Dermis blood vessel endothelial cell (primary cell): ENCODE measurements at regions not wholly inside any gene's neighbourhood (a gene's known extent, or its start where the extent isn't known, plus 50 kb on each side); places are given as distances from the start of the nearest gene placed in this dataset.
"Not testable (repeated sequence)": the region's sequence is repeated elsewhere in the genome, so short reads cannot be mapped to it uniquely, and the experiment has no call there.

Source experiments
- DNase-seq: peaks from one replicate; pipeline ENCODE4 v3.0.0; 2010

DNA sequence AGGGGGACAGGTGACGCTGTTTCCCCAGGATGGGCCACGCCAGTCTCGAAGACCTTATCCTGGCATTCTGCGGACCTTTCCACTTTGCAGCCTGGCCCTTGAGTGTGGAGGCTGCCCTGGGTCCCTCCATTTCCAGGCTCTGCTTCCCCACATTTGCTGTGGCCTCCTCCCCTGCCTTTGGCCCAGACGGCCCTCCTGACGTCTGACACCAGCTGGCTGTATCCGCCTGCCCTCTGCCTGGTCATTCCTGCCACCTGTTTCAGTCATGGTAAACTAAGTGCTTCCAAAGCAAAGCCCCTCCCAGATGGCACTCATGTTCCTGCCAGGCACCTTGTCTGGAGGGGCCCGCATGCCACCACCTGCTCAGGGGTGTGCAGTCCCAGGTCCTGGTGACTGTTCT is 95.1 kb downstream of the ASB1 start:
- no peak for DNase-seq

- no peak for DNase-seq
Measured at GRCh38 chr2:238523158-238524110, 96.7 kb downstream of the ASB1 start.

GRCh38 chr2:238524426-238524983 is 97.8 kb downstream of the ASB1 start:
- no peak for DNase-seq

GRCh38 chr2:238525990-238526389 is 99.3 kb downstream of the ASB1 start:
- no peak for DNase-seq

- DNase-seq = no peak
Measured at GRCh38 chr2:238527565-238527964, 100.8 kb downstream of the ASB1 start.

- DNase-seq = no peak
Measured at GRCh38 chr2:238528953-238529781, 102.4 kb downstream of the ASB1 start.

GRCh38 chr2:238531017-238531645 is 104.4 kb downstream of the ASB1 start:
- not testable (repeated sequence) for DNase-seq

- not testable (repeated sequence) for DNase-seq
Measured at GRCh38 chr2:238543732-238544131, 117.0 kb downstream of the ASB1 start.

DNA sequence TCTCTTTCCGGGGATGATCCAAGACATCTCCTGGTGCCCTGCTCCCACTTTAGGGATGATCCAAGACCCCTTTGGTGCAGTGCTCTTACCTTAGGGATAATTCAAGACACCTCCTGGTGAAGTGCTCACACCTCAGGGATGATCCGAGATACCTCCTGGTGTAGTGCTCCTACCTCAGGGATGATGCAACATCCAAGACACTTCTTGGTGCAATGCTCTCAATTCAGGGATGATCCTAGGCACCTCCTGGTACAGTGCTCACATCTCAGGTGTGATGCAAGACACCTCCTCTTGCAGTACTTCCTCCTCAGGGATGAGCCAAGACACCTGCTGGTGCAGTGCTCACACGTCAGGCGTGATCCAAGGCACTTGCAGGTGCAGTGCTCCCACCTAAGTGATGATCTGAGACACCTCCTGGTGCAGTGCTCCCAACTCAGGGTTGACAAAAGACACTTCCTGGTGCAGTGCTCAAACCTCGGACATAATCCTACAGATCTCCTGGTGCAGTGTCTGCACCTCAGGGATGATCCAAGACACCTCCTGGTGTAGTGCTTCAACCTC is 122.3 kb downstream of the ASB1 start:
- no peak for DNase-seq

DNA sequence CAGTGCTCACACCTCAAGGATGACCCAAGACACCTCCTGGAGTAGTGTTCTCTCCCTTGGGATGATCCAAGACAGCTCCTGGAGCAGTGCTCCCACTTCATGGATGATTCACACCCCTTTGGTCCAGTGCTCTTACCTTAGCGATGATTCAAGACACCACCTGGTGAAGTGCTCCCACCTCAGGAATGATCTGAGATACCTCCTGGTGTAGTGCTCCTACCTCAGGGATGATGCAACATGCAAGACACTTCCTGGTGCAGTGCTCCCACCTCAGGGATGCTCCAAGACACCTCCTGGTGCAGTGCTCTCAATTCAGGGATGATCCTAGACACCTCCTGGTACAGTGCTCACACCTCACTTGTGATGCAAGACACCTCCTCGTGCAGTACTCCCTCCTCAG is 123.1 kb downstream of the ASB1 start:
- DNase-seq = no peak

DNA sequence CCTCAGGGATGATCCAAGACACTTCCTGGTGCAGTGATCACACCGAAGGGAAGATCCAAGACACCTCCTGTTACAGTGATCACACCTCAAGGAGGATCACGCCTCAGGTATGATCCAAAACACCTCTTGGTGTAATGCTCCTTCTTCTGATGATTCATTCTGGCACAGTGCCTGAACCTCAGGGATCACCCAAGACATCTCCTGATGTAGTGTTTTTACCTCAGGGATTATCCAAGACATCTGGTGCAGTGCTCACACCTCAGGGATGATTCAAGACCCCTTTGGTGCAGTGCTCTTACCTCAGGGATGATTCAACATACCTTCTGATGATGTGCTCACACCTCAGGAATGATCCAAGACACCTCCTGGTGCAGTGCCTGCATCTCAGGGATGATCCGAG is 124.4 kb downstream of the ASB1 start:
- DNase-seq = no peak

- no peak for DNase-seq
Measured at GRCh38 chr2:238552226-238552625, 125.5 kb downstream of the ASB1 start.

- DNase-seq = no peak
Measured at GRCh38 chr2:238553159-238553558, 126.4 kb downstream of the ASB1 start.

GRCh38 chr2:238554468-238555315 is 128.0 kb downstream of the ASB1 start:
- no peak for DNase-seq

DNA sequence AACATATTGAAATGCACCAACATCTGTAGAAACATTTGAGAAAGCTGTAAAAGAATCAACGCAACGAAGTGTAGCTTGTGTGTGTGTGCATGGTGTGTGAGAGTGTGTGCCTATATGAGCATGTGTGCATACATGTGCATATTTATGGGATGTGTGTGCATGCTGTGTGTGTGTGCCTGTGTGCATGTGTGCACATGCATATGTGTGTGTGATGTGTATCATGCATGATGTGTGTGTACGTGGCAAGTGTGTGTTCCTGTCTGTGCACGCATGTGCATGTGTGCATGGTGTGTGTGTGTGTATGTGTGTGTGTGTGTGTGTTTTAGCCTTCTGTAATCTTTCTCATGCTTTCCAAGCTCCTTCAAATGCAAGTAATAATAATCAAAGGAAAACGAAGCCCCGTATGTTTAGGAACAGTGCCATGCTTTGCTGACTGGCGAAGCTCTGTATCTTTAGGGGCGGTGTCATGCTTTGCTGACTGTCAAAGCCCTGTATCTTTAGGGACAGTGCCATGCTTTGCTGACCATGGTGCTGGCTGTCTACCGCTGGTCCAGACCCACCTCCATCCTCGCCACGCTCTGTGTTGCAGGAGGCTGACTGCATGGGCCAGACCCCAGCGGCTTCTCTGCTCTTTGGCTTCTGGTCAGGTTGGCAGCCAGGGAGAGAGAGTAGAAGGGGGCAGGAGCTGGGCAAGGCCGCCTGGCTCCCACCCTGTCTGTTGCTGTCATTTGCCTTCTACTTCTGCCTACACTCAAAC is 129.2 kb downstream of the ASB1 start:
- DNase-seq = no peak

- no peak for DNase-seq
Measured at GRCh38 chr2:238557431-238557830, 130.7 kb downstream of the ASB1 start.

DNA sequence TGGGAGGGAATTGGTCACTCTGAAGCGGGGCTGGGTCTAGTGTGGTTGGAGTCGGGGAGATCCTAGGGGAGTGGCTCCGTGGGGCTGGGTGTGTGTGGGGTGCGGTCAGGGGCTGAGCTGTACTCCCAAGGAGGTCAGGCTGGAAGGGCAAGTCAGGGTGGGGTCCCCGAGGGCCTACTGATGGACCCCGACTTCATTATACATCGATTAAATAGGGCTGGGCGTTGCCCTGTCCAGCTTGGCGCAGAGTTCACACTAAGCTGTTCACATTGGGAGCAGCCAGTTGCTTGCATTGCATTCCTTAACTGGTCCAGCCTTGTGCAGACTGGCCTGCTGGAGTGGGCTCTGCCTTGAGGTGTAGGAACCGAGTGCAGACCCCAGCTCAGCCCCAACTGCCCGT is 131.2 kb downstream of the ASB1 start:
- DNase-seq = no peak

DNA sequence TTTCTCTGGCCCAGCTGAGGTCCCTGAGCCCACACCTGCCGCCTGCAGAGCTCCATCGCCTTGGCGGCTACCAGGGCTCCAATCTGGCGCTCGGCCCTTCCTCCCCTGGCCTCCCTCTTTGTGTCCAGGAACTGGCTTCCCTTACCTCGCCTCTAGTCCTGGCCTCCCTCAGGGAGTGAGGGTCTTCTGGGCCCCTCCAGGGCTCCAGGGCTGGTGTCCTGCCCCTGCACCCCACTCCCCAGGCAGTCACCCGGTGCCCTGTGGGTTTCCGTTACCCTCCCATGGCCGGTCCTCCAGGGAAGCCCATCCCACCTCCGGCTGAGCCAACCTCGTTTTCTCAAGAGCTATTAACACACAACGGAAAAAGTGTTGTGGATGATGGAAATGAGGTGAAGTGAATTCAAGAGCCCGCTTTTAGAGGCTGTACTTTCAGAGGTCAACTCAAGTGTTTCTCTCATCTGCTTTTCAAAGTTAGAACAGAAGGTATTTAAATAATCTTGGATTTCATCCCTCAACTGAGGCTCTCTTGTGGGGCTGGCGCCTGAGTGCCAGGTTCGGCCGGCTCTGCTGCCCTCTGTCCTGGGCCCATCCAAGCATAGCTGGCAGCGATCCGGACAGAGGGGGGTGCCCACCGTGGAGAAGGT is 131.9 kb downstream of the ASB1 start:
- DNase-seq = no peak

- DNase-seq = no peak
Measured at GRCh38 chr2:238560234-238560633, 133.5 kb downstream of the ASB1 start.

DNA sequence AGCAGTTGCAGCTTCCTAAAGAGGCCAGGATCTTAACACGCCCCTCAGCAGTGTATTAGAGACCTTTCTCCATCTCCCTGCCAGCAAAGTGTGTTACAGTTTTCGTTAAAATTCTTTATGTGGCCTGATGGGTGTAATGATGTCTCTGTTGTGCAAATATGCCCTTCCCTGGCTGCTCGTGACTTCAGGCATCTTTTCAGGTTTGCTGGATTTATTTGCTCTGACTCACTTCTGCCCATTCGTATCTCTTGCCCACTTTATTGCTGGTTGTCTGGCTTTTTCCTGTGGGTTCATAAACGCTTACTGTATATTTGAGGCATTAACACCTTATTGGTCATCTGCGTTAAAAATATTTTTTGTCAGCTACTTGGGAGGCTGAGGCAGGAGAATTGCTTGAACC is 134.5 kb downstream of the ASB1 start:
- no peak for DNase-seq
